HG03159 (cell line): ENCODE measurements at regions not wholly inside any gene's neighbourhood (a gene's known extent, or its start where the extent isn't known, plus 50 kb on each side); places are given as distances from the start of the nearest gene placed in this dataset.

Experiments
- ATAC-seq: cut with Tn5 transposase; IDR thresholded peaks from one replicate; pipeline ENCODE4 v1.9.1; 2021; ENCODE audit warnings: mild to moderate bottlenecking, moderate library complexity; ENCODE audit not compliant: unreplicated experiment

DNA sequence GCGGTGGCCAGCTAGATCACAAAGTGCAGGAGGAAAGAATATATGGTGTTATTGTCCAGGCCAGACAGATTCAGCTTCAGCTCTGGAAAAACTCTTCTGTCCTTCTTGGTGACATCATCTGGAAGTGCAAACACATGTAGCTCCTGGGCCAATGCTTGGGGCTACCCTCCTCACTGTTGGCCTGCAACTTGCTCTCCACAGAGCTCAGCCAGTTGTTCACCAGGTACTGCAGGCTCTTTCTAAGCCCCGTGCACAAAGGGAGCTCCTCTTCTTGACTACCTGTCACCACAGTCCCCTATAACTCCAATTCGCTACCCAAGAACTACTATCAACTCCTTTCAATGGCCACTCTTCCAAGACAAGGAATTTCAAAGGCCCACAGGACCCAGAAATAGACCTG lies 1175.9 kb upstream of the CDH9 start:
- no peak for ATAC-seq

DNA sequence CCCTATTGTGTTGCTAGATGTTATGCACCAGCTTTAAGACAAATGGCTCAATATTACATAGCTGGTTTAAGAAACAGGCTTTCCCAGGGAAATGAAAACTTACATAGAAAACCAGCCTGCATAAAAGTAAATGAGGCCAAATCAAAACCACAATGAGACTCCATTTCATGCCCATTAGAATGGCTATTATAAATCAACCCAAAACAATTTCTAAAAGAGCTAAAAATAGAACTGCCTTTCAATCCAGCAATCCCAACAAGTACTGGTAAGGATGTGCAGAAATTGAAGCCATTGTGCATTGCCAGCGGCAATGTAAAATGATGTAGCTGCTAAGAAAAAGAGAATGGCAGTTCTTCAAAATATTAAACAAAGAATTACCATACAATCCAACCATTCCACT lies 1170.0 kb upstream of the CDH9 start:
- ATAC-seq = no peak

DNA sequence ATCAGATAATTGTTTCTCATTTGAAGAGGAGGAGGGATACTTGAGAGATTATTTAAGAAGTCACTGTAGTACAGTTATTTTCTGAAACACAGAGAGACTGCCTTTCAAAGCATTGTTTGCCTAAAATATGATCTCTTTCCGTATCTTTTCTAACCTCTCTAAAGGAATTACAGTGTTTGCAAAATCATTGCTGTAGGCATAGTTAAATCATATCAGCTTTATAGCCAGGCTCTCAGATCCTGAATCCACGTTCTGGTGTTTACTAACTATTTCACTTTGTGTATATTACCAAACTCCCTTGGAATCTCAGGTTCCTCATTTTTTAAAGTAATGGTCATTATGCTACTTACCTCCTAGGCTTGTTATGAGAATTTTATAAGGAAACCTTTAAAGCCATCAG lies 1151.6 kb upstream of the CDH9 start:
- ATAC-seq = no peak

DNA sequence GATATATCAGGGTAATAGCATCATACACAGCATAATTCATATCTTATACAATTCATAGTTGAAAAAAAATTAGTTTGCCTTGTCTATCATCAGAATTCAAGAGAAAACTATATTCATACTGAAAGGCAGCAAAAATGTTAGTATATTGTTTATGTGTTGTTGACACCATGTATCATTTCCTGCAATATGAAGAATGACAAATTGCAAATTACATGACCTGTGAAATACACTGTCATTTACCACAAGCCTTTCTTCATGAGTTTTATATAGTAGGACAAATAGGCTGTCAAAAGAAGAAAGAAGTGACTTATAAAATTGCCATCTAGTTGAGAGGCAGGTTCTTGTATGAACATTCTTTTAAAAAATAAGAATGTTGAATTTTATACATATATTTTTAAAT lies 1136.3 kb upstream of the CDH9 start:
- ATAC-seq = no peak

DNA sequence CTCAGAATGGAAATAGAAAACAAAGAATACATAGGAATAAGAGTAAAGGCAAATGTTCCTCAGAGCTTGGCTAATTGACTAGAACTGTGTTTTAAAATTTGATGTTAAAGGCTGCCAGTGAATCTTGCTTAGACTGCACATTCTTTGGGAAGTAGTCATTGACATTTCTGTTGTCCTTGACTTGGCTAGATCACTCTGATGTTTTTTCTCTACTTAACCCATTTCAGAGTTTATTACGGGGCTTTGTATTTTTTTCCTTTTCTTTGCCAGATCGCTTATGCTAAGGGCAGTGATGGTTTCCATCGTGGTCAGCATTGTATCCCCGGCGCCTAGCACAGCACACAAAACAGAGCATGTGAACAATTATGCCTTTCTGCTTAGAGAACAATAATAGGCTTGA lies 1126.7 kb upstream of the CDH9 start:
- ATAC-seq = no peak

DNA sequence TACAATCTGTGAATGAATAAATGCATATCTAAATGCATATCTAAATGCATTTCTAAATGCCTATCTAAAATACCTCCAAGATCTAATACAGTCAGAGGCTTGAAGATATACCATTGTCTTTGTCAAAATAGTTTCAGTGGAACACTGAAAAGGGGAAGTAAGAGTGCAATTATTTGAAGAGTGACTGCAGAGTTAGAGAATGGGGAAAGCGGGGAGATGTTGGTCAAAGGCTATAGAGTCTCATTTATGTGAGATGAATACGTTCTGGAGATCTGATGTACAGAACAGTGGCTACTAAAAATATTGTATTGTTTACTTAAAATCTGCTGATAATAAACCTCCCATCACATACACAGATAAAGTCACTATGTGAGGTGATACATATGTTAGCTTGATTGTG lies 1126.2 kb upstream of the CDH9 start:
- no peak for ATAC-seq

DNA sequence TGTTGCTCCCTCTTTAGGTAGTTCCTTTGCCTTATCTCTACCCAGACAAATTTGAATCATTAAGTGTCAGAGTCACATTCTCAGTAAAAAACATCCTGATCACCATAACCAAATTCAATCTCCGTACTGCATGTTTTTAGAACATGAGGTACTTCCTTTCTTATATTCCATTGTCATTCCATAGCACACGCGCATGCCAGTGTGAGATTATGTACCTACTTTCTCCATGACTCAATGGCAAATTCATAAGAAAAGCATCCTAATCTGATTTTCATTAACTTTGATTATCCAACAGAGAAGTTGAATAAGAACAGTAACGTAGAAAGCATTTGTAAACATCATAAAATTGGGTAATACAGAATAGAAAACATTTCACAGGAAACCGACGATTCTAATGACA lies 1118.6 kb upstream of the CDH9 start:
- ATAC-seq = no peak

DNA sequence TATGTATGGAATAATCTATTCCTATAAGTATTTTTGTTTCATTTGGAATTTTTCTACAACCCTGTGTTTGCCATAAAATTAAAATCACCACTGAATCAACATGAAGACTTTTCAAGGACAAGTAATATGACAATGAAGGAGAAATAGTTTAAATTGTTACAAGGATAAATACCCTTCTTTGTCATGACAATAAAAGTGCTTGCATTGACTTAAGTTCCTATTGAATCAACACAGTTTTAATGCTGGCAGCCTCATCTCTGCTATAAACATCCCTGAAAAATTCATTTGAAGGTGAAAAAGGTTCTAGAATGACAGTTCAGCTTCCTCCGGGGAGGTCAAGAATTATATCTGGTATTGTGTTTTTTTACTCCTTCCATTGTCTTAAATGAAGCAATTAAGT lies 1105.1 kb upstream of the CDH9 start:
- no peak for ATAC-seq

DNA sequence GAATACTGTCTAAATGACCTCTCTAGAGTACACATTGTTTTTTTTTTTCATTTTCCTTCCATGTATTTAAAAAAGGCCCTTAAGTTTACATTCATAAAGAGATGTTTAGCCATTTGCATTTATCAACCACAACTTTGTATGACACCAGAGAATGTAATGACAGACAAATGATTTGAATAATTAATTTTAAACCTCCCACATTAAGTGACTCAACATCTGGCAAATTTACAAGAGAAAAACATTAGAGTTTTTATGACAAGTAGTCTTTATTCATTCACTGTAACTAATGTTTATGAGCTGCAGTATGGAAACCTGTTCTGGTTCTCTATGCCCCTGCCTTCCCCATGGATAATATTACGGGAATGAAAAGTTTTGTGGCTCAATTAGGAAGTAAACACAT lies 1093.8 kb upstream of the CDH9 start:
- no peak for ATAC-seq

DNA sequence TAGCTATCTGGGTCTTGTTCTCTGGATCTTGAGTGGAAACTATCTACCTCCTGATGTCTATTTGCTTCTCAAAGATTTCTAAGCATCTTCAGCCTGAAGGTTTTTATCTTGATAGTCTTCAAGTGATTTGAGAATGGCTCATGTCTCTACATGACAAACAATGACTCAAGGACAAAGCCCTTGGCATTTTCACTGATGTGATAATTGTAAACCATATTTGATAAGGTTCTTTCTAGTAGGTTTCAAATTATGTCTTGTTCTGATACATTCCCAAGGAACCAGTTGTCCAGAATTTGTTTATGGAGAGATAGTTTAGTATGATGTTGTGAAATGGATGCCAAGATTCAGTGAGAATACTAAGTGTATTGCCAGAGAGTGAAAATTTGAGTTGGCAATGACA lies 1079.3 kb upstream of the CDH9 start:
- ATAC-seq = no peak

DNA sequence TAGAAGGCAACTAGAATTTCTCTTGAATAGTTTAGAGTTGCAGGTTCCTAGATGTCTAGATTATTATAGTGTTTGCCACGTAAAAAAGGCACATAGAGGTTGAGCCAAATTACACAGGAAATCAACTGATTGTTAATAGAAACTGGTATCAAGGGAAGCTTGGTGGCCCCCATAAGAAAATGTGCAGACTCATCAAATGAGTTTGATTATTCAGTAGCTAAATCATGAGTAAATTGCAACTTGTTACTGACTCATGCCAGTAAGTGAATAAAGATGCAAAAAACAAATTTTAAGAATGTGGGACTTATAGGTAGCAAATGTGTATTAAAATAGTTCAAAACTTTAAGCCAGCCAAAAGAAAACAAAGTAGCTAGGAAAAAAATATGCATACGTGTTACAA lies 1078.9 kb upstream of the CDH9 start:
- ATAC-seq = no peak

DNA sequence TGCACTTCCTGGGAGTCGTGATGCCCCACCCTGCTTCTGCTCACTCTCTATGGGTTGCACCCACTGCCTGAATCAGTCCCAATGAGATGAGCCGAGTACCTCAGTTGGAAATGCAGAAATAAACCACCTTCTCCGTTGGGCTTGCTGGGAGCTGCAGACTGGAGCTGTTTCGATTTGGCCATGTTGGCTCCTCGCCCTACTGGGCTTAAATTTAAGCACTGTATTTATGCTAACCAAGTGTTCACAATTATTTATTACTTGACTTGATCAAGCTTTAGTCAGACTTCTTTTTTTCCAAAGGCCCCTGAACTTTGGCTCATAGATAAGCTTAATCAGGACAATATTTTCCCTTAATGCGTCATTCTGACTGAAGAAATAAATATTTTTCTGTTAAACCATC lies 1072.4 kb upstream of the CDH9 start:
- no peak for ATAC-seq

DNA sequence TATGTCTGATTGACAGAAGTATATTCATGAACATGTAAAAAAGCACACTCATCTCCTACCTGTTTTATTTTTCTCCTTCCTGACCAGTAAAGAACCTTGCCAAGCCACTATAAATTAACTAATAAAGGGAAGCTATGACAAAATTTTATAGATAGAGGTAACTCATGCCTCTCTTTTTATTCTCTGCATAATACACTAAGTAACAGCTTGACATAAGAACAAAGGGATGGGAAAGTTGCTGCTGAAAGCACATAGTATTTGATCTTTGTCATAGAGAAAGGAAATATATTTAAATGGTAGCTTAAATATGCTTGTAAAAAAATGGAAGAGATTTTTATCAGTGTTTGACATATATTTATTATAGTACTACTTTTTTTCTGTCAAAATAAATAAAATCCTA lies 1065.7 kb upstream of the CDH9 start:
- no peak for ATAC-seq

DNA sequence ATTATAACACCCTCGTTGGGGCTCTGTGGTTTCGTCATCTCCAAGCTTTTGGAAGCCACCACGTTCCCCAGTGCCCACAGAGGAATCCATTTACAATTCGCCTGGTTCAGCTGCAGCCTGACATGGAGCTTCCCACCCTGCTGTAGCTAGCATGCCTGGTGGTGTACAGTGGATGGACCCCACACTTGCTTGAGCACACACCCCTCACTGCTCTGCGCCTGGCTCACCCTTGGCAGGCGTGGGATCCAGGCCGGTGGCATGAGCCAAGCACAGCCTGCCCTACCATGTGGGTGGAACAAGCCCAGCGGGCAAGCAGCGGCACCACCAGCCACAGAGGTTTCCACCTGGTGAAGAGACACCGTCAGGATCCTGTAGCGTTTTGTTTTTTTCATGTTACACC lies 1045.7 kb upstream of the CDH9 start:
- no peak for ATAC-seq

DNA sequence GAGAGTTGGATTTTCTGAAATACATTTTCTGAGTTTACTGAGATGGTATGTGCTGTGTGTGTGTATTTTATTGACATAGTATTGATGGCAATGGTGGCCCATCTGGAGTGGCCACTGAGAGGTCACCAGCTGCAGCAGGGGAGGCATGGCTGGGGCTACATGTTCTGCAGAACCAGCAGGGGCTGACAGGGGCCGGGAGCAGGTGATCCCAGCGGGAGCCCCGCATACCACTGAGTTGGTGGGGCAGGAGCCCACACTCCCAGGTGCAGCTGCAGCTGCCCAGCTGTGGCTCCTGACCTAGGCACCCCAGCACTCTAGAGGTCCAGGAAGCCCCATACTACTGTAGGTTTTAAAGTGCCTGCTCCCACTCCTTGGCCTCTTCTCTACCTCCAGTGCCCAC lies 1044.2 kb upstream of the CDH9 start:
- ATAC-seq = no peak

DNA sequence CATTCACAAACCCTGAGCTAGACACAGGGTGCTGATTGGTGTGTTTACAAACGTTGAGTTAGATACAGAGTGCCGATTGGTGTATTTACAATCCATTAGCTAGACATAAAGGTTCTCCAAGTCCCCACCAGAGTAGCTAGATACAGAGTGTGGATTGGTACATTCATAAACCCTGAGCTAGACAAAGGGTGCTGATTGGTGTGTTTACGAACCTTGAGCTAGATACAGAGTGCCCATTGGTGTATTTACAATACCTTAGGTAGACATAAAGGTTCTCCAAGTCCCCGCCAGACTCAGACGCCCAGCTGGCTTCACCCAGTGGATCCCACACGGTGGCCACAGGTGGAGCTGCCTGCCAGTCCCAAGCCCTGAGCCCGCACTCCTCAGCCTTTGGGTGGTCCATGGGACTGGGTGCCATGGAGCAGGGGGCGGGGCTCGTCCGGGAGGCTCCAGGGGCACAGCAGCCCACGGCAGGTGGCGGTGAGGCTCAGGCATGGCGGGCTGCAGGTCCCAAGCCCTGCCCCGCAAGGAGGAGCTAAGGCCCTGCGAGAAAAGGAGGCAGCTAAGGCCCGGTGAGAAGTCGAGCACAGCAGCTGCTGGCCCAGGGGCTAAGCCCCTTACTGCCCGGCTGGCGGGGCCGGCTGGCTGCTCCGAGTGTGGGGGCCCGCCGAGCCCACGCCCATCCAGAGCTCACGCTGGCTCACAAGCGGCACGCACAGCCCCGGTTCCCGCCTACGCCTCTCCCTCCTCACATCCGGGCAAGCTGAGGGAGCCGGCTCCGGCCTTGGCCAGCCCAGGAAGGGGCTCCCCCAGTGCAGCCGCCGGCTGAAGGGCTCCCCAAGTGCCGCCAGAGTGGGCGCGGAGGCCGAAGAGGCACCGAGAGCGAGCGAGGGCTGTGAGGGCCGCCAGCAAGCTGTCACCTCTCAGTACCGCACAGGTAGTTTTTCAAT lies 1039.2 kb upstream of the CDH9 start:
- no peak for ATAC-seq

DNA sequence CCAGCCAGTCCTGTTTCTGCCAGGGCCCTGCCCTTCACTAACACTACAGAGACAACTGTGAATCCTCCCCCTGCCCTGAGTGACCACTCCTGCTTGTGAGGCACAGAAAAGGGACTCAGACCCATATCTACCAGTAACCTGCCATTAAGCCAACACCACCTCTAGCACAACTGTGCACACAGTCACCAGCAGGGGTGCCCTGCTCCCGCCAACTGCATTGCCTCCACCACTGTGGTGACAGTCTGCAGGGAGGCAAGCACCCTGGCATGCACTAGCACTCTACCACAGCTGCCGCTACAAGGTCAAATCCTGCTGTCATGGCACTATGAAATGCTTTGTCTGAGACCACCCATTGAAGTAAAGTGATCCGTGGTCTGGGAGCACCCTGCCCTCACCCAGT lies 1028.5 kb upstream of the CDH9 start:
- no peak for ATAC-seq

DNA sequence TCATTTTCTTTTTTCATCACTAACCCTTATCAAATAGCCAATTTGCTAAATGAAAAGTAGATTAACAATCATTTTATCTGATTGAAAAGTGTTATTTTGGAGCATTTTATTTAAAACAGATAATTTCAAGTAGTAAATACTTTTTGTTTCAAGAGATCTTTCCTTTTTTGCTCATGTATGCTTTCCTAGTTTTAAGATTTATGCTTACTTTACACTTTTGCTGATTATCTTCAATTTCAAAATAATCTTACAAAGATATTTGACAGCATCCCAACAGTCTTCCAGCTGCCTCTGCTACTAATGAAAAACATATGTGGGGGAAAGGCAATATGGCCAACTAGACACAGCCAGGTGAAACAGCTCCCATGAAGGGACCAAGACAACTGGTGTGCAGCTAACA lies 1027.3 kb upstream of the CDH9 start:
- ATAC-seq = no peak

DNA sequence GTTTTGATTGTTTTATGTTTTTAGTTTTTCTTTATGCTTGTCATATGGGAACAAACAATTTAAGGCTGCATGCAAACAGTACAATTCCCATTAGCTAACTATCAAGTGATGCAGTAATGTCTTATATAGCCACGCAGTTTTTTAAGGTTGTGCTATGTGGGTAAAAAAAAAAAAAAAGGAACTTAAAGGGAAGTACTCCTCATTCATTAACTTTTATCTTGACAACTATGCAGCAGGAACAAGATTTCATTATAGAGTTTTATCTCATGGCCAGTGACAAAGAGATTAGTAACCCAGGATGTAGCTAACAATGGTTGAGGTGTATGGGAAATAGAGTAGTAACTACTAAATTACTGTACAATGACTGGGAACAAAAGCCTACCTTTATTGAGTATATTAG lies 1008.2 kb upstream of the CDH9 start:
- no peak for ATAC-seq

DNA sequence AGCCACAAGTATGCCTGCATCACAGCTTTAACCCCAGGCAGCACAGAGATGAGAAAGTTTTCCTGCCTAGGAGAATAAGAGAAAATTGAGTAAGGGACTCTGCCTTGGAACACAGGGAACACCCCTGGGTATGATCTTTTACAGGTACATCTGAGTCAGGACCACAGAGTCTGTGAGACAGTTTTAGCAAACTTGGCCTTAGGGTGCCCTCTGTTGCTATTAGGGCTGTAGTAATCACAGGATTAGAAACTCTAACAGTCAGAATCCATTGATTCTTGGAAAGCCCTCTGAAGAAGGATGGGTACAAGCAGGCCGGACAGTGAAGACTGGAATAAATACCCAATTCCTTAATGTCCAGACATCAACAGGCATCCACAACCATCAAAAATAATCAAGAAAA lies 989.5 kb upstream of the CDH9 start:
- ATAC-seq = no peak

DNA sequence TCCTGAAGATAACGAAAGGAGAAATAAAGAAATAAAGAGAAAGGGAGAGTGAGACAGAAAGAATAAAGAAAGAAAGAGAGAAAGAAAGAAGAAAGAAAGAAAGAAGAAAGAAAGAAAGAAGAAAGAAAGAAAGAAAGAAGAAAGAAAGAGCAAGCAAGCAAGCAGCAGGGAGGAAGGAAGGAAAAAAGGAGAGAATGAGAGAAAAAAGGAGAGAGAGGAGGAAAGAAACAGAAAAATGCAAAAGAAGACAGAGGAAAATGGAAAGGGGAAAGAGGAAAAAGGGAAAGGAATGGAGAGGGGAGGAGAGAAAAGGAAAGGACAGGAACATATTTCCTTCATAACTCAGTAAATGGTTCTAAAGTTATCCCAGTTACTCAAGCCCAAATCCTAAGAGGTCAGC lies 978.8 kb upstream of the CDH9 start:
- no peak for ATAC-seq

DNA sequence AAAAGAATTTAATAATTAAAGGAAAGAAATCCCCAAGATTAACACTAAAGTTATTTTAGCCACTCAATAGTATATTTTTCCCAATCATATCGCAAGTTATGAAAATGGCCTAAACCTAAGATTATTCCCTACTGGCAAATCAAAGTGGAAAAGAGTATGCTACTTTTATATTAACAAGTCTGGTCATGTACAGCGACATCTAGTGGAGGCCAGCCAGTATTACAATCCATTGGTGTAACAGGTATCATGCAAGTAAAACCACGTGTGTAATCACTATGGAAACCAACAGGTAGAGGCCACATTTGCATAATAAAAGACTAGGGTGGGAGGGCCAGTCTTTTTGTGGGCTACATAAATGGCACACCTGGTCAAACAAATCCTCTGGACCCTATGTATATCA lies 976.4 kb upstream of the CDH9 start:
- ATAC-seq = no peak

DNA sequence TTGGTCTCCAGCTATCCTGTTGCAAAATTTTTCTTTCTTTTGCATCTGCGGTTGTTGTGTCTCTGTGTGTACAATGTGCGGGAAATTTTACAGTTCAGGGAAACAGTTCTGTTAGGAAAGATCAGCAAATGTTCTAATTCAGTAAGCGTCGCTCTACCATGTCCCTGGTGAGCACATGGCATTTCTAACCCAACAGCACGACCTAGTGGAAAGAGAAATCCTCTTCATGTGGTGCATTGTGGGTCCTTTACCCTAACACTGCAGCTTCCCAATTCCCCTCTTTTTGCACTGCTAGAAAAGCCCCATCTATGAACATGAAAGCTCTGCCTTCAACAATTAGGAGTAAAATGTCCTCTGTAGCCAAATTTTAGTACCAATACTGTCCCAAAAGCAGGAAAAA lies 974.2 kb upstream of the CDH9 start:
- ATAC-seq = no peak
